Mammary epithelial cell (primary cell): ENCODE measurements at regions not wholly inside any gene's neighbourhood (a gene's known extent, or its start where the extent isn't known, plus 50 kb on each side); places are given as distances from the start of the nearest gene placed in this dataset.
"Not testable (repeated sequence)": the region's sequence is repeated elsewhere in the genome, so short reads cannot be mapped to it uniquely, and the experiment has no call there.

Experiments
- EZH2 ChIP-seq: IDR thresholded peaks from 2 replicates; pipeline ENCODE4 v1.6.1; 2012; ENCODE audit warnings: low read length, inconsistent platforms, borderline replicate concordance
- TF ChIP-seq, protein P1 (sequence below), 2 donors: IDR thresholded peaks in 1 of 2; conservative IDR thresholded peaks in 1 of 2; 2 replicates each; pipeline ENCODE4 v1.5.1; 2011 to 2012; ENCODE audit warnings: inconsistent platforms in 2 of 2, low read length in 2 of 2, mild to moderate bottlenecking in 2 of 2, control low read depth in 1 of 2, low read depth in 1 of 2; ENCODE audit not compliant: insufficient read depth in 1 of 2; ENCODE audit errors: extremely low read depth in 1 of 2

DNA sequence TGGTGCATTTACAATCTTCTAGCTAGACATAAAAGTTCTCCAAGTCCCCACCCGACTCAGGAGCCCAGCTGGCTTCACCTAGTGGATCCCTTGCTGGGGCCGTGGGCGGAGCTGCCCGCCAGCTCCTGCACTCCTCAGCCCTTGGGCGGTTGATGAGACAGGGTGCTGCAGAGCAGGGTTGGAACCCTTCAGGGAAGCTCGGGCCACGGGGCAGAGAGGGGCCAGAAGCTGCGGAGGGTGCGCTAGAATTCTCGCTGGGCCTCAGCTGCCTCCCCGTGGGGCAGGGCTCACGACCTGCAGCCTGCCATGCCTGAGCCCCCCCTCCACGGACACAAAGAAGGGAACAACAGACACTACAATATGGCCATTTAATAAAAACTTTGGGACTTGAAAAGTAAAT, 519.8 kb upstream of the PABPC5 start:
- TF ChIP-seq EZH2: not testable (repeated sequence)
- TF ChIP-seq, protein P1, sequence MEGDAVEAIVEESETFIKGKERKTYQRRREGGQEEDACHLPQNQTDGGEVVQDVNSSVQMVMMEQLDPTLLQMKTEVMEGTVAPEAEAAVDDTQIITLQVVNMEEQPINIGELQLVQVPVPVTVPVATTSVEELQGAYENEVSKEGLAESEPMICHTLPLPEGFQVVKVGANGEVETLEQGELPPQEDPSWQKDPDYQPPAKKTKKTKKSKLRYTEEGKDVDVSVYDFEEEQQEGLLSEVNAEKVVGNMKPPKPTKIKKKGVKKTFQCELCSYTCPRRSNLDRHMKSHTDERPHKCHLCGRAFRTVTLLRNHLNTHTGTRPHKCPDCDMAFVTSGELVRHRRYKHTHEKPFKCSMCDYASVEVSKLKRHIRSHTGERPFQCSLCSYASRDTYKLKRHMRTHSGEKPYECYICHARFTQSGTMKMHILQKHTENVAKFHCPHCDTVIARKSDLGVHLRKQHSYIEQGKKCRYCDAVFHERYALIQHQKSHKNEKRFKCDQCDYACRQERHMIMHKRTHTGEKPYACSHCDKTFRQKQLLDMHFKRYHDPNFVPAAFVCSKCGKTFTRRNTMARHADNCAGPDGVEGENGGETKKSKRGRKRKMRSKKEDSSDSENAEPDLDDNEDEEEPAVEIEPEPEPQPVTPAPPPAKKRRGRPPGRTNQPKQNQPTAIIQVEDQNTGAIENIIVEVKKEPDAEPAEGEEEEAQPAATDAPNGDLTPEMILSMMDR (conservative IDR thresholded peaks at IDR 0.05 in 1 of 2, IDR thresholded peaks at IDR 0.05 in 1 of 2; ENCODE audit: extremely low read depth in 1 of 2, insufficient read depth in 1 of 2, low read depth in 1 of 2, low read length in 2 of 2): not testable (repeated sequence)
